Fibroblast of pulmonary artery (primary cell): ENCODE measurements at regions not wholly inside any gene's neighbourhood (a gene's known extent, or its start where the extent isn't known, plus 50 kb on each side); places are given as distances from the start of the nearest gene placed in this dataset.

Experiments
- DNase-seq: peaks from one replicate; pipeline ENCODE4 v3.0.0-alpha.2; 2010; ENCODE audit warnings: low read depth
- H3K4me3 ChIP-seq: replicated peaks from 2 replicates; pipeline ENCODE4 v1.5.1; 2011; ENCODE audit warnings: low read depth, mild to moderate bottlenecking, control low read depth, low read length, moderate library complexity
- TF ChIP-seq, protein P1 (sequence below): IDR thresholded peaks from 2 replicates; pipeline ENCODE4 v1.5.1; 2011; ENCODE audit warnings: mild to moderate bottlenecking, control low read depth, low read length, inconsistent platforms; ENCODE audit errors: missing control alignments

DNA sequence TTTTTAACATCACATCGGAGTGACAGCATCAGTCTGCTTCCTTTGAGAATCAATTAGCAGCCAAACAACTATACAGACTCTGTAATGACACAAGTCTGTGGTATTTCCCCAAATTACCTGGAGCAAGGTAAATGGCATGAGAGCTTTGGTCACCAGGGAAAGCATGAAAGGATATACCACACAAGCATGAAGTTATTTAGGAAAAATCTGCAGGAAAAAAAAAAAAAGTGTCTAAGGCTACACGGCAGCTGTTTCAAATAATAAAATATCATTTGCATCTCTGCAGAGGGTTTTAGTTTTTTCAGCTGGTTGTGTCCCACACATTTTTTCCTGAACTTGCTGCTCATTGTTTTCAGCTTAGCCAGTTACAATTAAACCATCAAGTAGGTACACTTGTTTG lies 234.7 kb downstream of the TTLL7 start:
- TF ChIP-seq, protein P1, sequence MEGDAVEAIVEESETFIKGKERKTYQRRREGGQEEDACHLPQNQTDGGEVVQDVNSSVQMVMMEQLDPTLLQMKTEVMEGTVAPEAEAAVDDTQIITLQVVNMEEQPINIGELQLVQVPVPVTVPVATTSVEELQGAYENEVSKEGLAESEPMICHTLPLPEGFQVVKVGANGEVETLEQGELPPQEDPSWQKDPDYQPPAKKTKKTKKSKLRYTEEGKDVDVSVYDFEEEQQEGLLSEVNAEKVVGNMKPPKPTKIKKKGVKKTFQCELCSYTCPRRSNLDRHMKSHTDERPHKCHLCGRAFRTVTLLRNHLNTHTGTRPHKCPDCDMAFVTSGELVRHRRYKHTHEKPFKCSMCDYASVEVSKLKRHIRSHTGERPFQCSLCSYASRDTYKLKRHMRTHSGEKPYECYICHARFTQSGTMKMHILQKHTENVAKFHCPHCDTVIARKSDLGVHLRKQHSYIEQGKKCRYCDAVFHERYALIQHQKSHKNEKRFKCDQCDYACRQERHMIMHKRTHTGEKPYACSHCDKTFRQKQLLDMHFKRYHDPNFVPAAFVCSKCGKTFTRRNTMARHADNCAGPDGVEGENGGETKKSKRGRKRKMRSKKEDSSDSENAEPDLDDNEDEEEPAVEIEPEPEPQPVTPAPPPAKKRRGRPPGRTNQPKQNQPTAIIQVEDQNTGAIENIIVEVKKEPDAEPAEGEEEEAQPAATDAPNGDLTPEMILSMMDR: no peak
- DNase-seq: no peak

DNA sequence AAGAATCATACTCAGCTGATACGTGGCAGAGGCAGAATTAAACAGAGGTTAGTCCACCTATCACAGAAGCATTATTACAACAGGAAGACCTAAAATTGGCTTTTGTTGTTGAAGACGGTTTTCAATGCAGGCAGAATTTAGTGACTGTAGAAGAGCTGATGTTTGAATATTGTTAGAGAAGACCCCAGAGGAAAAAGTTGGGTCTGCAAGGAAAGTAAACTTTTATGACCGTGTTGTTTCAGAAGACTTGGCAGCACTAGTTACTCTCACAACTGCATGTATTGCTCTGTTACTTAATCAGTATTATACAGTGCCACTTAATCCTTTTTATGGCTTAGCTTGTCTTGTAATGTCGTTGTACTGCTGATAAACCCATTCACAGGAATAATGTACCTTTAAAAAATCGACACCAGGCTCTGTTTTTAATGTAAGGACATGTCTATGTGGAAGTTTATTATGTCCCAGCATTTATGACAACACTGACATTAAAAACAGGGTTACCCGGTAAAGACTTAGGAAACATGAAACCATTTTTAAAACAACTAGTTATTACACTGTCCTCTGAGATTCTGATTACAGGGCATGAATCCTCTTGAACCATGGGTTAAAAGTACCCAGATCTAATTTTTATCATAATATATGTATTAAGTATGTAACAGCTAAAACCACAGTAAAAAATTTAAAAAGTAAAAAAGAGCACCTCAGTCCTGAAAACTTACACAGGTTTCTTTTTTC lies 235.4 kb downstream of the TTLL7 start:
- TF ChIP-seq, protein P1: no peak
- DNase-seq: no peak
- no peak overlapping the region for H3K4me3 ChIP-seq

More for the DNA sequence above, 234.7 kb downstream of the TTLL7 start:
- no peak overlapping the region for H3K4me3 ChIP-seq

DNA sequence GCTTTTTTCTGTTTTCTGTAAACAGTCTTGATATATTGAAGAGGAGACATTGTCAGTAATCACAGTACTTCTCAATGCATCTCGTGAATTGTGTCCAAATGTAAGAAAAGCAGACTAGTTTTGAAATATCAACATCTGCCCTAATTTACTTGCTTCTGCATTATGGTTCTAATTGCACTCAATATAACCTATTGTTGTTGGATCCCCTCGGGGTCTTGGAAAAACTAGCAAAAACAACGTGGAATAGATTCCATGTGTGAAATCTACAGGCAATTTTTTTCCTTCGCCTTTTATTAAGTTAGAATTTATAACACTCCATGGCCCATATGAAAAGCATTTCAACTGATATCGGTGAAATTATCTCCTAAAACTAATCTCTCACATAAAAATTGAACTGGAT lies 236.5 kb downstream of the TTLL7 start:
- H3K4me3 ChIP-seq: no peak overlapping the region
- TF ChIP-seq, protein P1: no peak
- DNase-seq: no peak

DNA sequence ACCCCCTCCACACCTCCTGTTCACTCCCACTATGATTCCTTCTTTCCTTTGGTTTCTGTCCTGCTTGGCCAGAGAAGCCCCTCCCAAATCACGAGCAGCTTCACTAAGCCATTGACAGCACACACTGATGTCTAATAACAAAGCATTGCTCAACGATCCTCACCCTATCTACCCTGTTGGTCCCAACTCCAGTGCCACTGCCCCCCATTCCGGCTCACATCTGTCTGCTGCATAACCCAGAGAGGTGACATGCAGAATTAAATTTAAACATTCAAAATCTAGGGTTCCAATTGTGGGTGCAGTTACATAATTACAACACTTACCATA lies 236.9 kb downstream of the TTLL7 start:
- no peak for DNase-seq
- TF ChIP-seq, protein P1: no peak
- no peak overlapping the region for H3K4me3 ChIP-seq

DNA sequence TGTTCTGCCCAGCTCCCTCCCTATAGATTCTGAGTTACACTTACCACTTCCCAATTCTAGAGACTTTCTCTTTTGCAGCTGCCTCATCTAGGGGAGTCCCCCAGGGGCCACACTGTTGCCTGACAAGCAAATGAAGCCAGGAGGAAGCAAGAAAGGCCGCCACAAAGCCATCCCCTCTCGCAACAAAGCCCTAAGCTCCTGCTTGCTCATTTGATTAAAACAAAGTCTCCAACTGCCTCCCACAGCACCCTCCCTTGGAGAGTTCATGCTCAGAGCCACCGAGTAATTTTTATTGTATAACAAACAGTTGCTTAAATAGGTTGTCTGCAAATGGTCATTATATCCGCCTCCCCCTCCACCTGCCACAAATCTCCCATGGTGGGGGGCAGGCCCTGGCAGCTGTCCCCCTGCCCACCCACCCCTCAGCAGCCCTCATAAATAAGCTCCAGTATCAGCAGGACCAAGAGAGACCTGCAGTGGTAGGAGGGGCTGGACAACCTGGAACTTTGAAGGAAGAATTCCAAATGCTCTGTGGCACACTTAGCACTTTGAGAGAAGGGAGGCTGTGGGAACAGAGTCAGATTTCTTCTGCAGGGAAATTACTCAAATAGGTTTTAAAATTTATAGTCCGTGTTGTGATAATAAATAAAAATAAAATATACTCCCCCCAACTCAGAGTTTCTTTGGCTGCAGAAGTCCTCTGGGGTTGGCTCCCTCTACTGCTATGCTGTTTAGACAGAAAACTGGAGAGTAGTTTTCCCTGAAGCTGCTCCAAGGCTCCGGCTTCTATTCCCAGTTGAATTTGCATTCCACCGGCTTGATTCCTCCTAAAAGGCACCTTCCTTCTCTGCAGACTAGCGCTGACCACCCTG lies 237.5 kb downstream of the TTLL7 start:
- TF ChIP-seq, protein P1: no peak
- no peak for DNase-seq
- no peak overlapping the region for H3K4me3 ChIP-seq

DNA sequence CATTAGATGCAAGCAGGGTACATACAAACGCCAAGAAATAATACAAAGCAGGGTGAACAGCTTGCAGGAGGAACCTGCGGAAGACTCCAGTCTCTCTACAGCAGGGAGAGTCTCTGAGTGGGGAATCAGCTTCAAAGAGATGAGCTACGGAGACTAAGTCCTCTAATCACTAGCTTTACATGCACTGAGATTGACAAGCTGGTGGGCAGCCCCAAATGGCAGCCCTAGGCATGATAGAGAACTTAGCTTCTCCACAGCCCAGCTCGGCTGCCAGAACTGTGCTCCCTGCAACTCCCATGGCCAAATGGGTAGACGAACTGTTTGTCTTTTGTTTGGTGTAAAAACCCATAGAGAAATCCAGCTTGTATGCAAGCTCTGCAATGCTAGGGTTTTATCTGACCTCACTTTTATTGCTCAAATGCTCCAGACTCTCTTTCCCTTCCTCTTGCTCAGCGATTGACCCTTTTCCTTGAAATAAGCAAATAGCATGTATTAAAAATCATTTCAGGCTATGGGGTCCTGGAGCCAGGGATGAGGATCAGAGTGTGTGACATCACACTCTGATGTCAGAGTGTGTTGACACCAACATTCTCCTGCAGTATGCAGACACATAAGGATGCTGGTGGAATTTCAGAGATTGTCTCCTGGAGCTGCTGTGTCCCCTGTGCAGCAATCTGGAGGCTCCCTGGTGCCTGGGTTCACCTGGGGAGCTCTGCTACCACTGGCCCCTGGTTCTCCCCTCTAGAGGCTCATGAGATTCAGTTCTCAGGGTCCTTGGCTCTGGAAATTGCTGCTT lies 238.5 kb downstream of the TTLL7 start:
- no peak for DNase-seq
- H3K4me3 ChIP-seq: no peak overlapping the region
- TF ChIP-seq, protein P1: no peak
